Sigmoid colon (tissue), 6 donors: ENCODE measurements at regions not wholly inside any gene's neighbourhood (a gene's known extent, or its start where the extent isn't known, plus 50 kb on each side); places are given as distances from the start of the nearest gene placed in this dataset.

ENCODE experiments used
- DNase-seq: peaks from one replicate; pipeline ENCODE4 v3.0.0-alpha.2; 2019
- H3K27ac ChIP-seq, 4 donors: fragments of 200-600 bp; sonication (generic); one replicate each; pipeline ENCODE4 v1.5.1; 2016 to 2019; ENCODE audit warnings: mild to moderate bottlenecking in 1 of 4
- H3K27me3 ChIP-seq, 3 donors: fragments of 200-600 bp; sonication (generic); one replicate each; pipeline ENCODE4 v1.5.1; 2019; ENCODE audit warnings: mild to moderate bottlenecking in 1 of 3
- H3K36me3 ChIP-seq, 4 donors: fragments of 200-600 bp; sonication (generic); one replicate each; pipeline ENCODE4 v1.5.1; 2016 to 2019
- H3K4me1 ChIP-seq, 4 donors: fragments of 200-600 bp; sonication (generic); one replicate each; pipeline ENCODE4 v1.5.1; 2017 to 2019
- H3K4me3 ChIP-seq, 4 donors: fragments of 200-600 bp; sonication (generic); one replicate each; pipeline ENCODE4 v1.5.1; 2017 to 2019; ENCODE audit warnings: mild to moderate bottlenecking in 2 of 4, moderate library complexity in 1 of 4
- H3K9me3 ChIP-seq, 4 donors: fragments of 200-600 bp in 3 of 4; sonication (generic) in 3 of 4; one replicate each; pipeline versions ENCODE4 v1.5.1 to v1.6.1; 2013 to 2019
- EP300 ChIP-seq, 4 donors: sonication (generic); formaldehyde crosslinking; IDR thresholded peaks; one replicate each; pipeline ENCODE4 v1.6.1; 2017; ENCODE audit warnings: antibody characterized with exemption in 4 of 4
- POLR2A ChIP-seq, 2 donors: fragments of 450-650 bp; IDR thresholded peaks; one replicate each; pipeline ENCODE4 v1.6.1; 2016; ENCODE audit warnings: antibody characterized with exemption in 2 of 2, mild to moderate bottlenecking in 2 of 2, moderate library complexity in 2 of 2
- POLR2AphosphoS5 ChIP-seq, 4 donors: sonication (generic); formaldehyde crosslinking; IDR thresholded peaks; one replicate each; pipeline ENCODE4 v1.6.1; 2017; ENCODE audit warnings: antibody characterized with exemption in 4 of 4
- WGBS, 2 donors: extraction: QIAGEN DNeasy Blood & Tissue Kit; methylation state at CpG; one replicate each; pipeline ENCODE4 v1.1.7; 2013; 5-methylcytosine and 5-hydroxymethylcytosine counted together
- intact Hi-C: fragments of 100-400 bp; cut with DNase I; formaldehyde crosslinking; loops from one replicate; pipeline ENCODE4 v1.15.1; 2023
- TF ChIP-seq, protein P1 (sequence below), 4 experiments: fragments of 450-650 bp in 3 of 4; fragments of 200-600 bp in 1 of 4; IDR thresholded peaks; one replicate each; pipeline ENCODE4 v1.5.1; 2016 to 2019; ENCODE audit warnings: antibody characterized with exemption in 4 of 4, mild to moderate bottlenecking in 3 of 4, moderate library complexity in 2 of 4
- donor health status: healthy with polysubstance abuse.
- donor health status: healthy.

DNA sequence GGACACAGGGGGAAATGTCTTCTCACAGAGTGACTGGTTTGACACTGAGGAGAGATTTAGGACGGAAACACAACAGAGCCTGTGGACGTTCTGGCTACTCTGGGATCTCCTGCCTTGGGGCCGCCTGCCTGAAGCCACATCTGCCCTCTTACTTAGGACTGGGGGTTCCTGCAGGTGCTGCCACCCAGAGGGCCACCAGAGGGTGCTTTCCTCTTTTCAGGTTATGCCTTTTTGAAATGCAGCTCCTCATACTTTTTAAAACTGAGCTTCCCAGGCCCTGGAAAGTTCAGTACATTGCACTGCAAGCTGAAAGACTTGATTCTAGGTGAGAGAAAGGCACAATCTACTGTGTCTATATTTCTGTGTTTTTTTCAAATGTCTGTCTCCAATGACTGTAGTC, 92.2 kb upstream of the PGRMC2 start:
- intact Hi-C loops, result no loop called here

DNA sequence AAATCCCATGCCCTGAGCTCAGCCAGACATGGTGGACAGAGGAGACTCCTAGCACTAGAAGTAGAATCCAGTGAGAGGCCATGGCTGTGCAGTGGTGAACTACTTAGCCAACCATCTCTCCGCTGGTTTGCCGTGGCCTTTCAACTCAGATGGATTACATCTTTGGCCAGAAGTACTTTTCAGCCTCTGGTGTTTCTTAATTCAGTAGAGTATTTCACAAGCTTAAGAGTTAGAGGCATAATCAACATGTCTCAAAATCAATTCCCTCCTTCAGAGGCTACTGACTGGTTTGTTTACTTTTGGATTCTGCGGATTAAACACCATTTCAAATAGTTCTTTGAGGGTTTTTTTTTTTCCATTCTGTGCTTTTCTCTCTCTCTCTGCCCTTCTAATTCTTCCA, 91.1 kb upstream of the PGRMC2 start:
- Histone ChIP-seq H3K4me1 (peaks cover 0 to 16% (median 3%) of the 10 kb centered on the region in 4 donors), H3K4me3 (no peak overlapping the region), H3K27me3 (no peaks in the 10 kb centered on the region), H3K27ac (no peak overlapping the region), H3K36me3 (no peaks in the 10 kb centered on the region), H3K9me3 (no peaks in the 10 kb centered on the region)
- no peak for DNase-seq
- intact Hi-C loops, result no loop called here
- TF ChIP-seq, protein P1, sequence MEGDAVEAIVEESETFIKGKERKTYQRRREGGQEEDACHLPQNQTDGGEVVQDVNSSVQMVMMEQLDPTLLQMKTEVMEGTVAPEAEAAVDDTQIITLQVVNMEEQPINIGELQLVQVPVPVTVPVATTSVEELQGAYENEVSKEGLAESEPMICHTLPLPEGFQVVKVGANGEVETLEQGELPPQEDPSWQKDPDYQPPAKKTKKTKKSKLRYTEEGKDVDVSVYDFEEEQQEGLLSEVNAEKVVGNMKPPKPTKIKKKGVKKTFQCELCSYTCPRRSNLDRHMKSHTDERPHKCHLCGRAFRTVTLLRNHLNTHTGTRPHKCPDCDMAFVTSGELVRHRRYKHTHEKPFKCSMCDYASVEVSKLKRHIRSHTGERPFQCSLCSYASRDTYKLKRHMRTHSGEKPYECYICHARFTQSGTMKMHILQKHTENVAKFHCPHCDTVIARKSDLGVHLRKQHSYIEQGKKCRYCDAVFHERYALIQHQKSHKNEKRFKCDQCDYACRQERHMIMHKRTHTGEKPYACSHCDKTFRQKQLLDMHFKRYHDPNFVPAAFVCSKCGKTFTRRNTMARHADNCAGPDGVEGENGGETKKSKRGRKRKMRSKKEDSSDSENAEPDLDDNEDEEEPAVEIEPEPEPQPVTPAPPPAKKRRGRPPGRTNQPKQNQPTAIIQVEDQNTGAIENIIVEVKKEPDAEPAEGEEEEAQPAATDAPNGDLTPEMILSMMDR (IDR thresholded peaks at IDR 0.05), result no peak
- no peak for TF ChIP-seq POLR2AphosphoS5 (IDR thresholded peaks at IDR 0.05)
- TF ChIP-seq POLR2A (IDR thresholded peaks at IDR 0.05), result no peak
- no peak for TF ChIP-seq EP300 (IDR thresholded peaks at IDR 0.05)
- 79 to 84% methylated on average over 3 of the region's 3 CpGs for WGBS, 2 donors

More for the DNA sequence above, 92.2 kb upstream of the PGRMC2 start:
- H3K4me1 ChIP-seq, result peaks cover 0 to 28% (median 15%) of the 10 kb centered on the region in 4 donors
- H3K27ac ChIP-seq, result no peak overlapping the region
- H3K4me3 ChIP-seq, result no peak overlapping the region
- no peaks in the 10 kb centered on the region for H3K27me3 ChIP-seq
- DNase-seq, result no peak
- H3K9me3 ChIP-seq, result no peaks in the 10 kb centered on the region
- no peaks in the 10 kb centered on the region for H3K36me3 ChIP-seq
- 69 to 89% methylated on average over 3 of the region's 3 CpGs for WGBS, 2 donors
- TF ChIP-seq, protein P1 (IDR thresholded peaks at IDR 0.05), result peak in 2 of 4 experiments; percentile 13 to 48
- TF ChIP-seq EP300 (IDR thresholded peaks at IDR 0.05) (no peak), POLR2A (IDR thresholded peaks at IDR 0.05) (no peak)

DNA sequence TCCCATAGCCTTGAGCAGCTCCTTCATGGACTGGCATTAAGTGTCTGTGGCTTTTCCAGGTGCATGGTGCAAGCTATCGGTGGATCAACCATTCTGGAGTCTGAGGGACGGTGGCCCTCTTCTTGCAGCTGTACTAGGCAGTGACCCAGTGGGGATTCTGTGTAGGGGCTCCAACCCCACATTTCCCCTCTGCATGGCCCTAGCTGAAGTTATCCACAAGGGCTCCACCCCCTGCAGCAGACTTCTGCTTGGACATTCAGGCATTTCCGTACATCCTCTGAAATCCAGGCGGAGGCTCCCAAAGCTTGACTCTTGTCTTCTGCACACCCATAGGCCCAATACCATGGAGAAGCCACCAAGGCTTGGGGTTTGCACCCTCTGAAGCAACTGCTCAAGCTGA, 89.3 kb upstream of the PGRMC2 start:
- WGBS, 2 donors, result 87 to 99% methylated on average over 4 of the region's 4 CpGs
- TF ChIP-seq POLR2A (IDR thresholded peaks at IDR 0.05) (no peak), POLR2AphosphoS5 (IDR thresholded peaks at IDR 0.05) (no peak), EP300 (IDR thresholded peaks at IDR 0.05) (no peak)
- TF ChIP-seq, protein P1 (IDR thresholded peaks at IDR 0.05), result no peak
- H3K27ac ChIP-seq, result no peak overlapping the region
- H3K4me3 ChIP-seq, result no peak overlapping the region
- no peak for DNase-seq
- no peaks in the 10 kb centered on the region for H3K36me3 ChIP-seq
- H3K4me1 ChIP-seq, result peaks cover 0 to 13% (median 2%) of the 10 kb centered on the region in 4 donors
- intact Hi-C loops, result no loop called here
- no peaks in the 10 kb centered on the region for H3K27me3 ChIP-seq
- no peaks in the 10 kb centered on the region for H3K9me3 ChIP-seq

DNA sequence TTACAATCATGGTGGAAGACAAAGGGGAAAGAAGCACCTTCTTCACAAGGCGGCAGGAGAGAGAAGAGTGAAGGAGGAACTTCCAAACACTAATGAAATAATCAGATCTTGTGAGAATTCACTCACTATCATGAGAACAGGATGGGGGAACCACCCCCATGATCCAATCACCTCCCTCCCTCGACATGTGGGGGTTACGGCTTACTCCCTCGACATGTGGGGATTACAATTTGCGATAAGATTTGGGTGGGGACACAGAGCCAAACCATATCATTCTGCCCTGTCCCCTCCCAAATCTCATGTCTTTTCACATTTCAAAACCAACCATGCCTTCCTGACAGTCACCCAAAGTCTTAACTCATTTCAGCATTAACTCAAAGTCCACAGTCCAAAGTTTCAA, 88.7 kb upstream of the PGRMC2 start:
- peaks cover 0 to 16% (median 4%) of the 10 kb centered on the region in 4 donors for H3K4me1 ChIP-seq
- H3K36me3 ChIP-seq, result no peaks in the 10 kb centered on the region
- intact Hi-C loops, result no loop called here
- DNase-seq, result no peak
- no peaks in the 10 kb centered on the region for H3K9me3 ChIP-seq
- H3K27me3 ChIP-seq, result no peaks in the 10 kb centered on the region
- no peak overlapping the region for H3K4me3 ChIP-seq
- no peak overlapping the region for H3K27ac ChIP-seq
- TF ChIP-seq, protein P1 (IDR thresholded peaks at IDR 0.05), result no peak
- TF ChIP-seq EP300 (IDR thresholded peaks at IDR 0.05), result no peak
- TF ChIP-seq POLR2A (IDR thresholded peaks at IDR 0.05), result no peak
- no peak for TF ChIP-seq POLR2AphosphoS5 (IDR thresholded peaks at IDR 0.05)
- 97 to 98% methylated on average over 5 of the region's 5 CpGs for WGBS, 2 donors

DNA sequence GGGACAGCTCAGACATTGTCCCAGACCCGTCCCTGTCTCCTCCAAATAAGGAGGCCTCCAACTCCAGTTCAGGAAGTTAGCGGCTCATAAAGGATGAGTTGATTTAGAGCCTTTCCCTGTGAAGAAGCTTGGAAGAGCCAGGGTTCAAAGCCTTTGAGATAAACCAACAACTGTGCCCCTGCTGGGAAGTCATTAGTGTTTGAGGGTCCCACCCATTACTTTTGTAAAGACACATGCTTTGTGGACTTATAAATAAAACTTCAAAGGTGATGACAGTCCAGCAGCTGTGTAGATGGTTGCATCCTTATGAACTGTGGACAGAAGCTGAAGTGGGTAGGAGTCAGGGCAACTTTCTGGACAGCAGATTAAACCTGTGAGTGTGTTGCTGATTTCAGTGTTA, 86.0 kb upstream of the PGRMC2 start:
- TF ChIP-seq, protein P1 (IDR thresholded peaks at IDR 0.05), result no peak
- TF ChIP-seq EP300 (IDR thresholded peaks at IDR 0.05) (no peak), POLR2A (IDR thresholded peaks at IDR 0.05) (no peak), POLR2AphosphoS5 (IDR thresholded peaks at IDR 0.05) (no peak)
- whole genome bisulfite sequencing, 2 donors, result 81 to 93% methylated on average over 2 of the region's 2 CpGs
- Histone ChIP-seq H3K27me3 (no peaks in the 10 kb centered on the region), H3K4me3 (no peak overlapping the region), H3K9me3 (no peaks in the 10 kb centered on the region), H3K36me3 (no peaks in the 10 kb centered on the region), H3K4me1 (peaks cover 0 to 13% (median 6%) of the 10 kb centered on the region in 4 donors), H3K27ac (no peak overlapping the region)
- DNase-seq, result no peak
- intact Hi-C loops, result no loop called here
